ENCODE measurements at regions not wholly inside any gene's neighbourhood (a gene's known extent, or its start where the extent isn't known, plus 50 kb on each side); places are given as distances from the start of the nearest gene placed in this dataset.
"Not testable (repeated sequence)": the region's sequence is repeated elsewhere in the genome, so short reads cannot be mapped to it uniquely, and the experiment has no call there.

DNA sequence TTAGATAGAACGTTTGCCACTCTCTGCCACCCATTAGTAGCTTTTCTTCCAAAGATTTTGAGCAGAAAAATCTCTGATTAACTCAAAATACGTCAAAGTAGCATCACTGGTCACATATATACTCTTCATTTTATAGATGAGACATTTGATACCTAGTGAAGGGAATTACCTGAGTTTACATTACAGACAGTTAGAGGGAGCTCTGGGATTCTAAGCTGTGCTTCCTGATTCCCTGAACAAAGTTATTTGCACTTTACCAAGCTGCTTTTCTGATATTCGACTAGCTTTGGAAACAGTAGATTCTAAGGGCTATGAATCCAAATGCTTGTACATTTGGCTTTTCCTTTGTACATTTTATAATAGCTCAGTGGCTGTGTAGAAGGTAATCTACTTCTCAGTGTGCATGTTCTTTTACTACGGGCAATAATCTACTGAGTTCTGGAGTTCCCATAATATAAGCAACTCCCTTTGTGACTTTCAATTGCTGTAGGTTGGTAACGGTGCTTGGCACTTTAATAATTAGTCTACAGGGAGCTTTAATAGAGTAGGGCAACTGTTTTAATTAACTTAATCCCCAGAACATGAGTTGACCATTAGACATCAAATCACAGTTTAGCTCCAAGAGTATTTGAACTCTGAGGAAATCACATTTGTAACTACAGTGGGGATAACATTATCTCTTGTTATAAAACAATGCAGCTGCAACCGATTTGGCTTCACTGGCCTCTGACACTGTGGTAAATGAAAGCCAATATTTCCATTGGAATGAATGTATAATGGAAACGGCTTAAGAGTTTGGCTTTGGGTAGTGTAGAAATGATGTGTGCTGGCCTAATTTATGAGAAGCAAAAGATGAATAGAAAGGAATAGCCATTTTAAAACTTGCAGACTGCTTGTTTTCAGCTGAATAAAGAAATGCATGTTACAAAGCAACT, 1602.4 kb downstream of the STIM2 start:
- intact Hi-C loops (cut with micrococcal nuclease), result no loop called here

DNA sequence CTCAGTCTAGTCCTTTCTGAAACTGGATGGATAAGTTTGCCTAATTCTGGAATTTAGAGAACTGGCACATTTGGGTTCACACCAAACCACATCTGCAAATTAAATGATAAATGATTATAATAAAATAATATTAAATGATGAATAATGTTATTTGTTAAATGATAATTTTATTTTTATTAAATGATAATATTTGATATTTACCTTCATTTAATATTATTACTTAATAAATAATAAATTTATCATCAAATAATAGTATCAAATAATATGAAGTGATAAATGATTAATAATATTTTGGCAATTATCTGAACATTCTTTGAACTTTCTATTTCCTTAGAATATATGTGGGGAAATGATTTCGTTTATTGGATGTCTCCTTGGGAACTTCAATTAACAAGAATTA, 1604.2 kb downstream of the STIM2 start:
- intact Hi-C loops (cut with micrococcal nuclease), result no loop called here

- intact Hi-C loops (cut with micrococcal nuclease), result not testable (repeated sequence)
Observed at GRCh38 chr4:28466886-28467285, 1606.2 kb downstream of the STIM2 start.

- intact Hi-C loops (cut with micrococcal nuclease), result no loop called here
Observed at GRCh38 chr4:28469387-28469786, 1608.7 kb downstream of the STIM2 start.

- intact Hi-C loops (cut with micrococcal nuclease), result no loop called here
Observed at GRCh38 chr4:28469886-28470285, 1609.2 kb downstream of the STIM2 start.

GRCh38 chr4:28475381-28475780, 1614.7 kb downstream of the STIM2 start:
- intact Hi-C loops (cut with micrococcal nuclease), result no loop called here

DNA sequence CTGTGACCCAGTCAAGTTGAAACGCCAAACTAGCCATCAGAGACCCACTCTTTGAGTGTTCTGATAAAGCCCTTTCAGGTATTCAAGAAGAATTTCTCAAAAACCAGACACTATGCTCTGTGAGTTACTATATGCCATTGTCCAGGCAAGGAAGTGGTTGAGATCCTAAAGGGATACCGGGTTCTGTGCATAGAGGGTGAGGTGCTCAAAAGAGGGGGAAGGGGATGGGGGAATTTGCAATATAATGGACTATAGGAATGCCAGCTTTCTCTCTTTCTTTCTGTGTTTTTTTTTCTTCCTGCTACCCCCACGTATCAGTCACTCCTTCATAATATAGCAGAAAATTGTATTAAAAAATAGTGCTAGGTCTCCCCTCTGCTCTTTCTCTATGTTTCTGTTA, 1619.0 kb downstream of the STIM2 start:
- intact Hi-C loops (cut with micrococcal nuclease), result no loop called here

GRCh38 chr4:28481565-28481964, 1620.9 kb downstream of the STIM2 start:
- intact Hi-C loops (cut with micrococcal nuclease), result no loop called here

GRCh38 chr4:28482580-28483270, 1622.1 kb downstream of the STIM2 start:
- intact Hi-C loops (cut with micrococcal nuclease), result no loop called here

GRCh38 chr4:28488021-28488420, 1627.4 kb downstream of the STIM2 start:
- intact Hi-C loops (cut with micrococcal nuclease), result no loop called here

DNA sequence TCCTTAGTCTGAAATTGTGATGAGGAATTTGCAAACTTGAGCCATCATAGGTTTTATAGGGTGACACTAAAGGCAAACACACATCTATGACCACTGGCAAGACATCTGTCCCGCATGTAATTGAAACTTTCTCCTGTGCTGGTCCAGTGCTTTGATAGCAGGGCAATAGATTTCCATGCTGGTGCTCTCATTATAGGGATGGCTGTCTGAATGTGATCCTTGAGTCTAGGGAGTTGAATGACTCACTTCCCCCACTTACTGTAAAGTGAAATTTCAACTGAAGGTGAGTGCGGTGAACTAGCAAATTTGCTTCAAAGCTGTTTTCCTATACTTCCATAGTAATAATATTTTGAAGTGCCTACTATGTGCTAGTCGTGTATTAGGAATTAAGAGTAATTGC, 1630.0 kb downstream of the STIM2 start:
- intact Hi-C loops (cut with micrococcal nuclease), result no loop called here

DNA sequence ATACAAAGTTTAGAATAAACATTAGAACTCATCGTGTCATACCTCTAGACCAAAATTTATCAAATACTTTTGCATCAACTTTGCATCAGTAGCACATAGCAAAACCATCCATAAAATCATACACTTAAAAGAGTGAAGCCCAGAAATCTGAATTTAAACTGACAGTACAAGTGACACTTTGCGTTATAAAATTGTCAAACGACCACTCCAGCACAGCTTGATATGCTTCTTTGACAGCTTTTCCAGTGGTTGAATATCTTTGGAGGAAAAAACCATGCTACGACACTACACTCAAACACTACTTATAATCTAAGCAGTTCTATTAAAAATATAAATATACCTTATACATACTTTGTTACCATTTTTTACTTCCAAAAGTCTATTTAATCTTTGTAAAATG, 1644.4 kb downstream of the STIM2 start:
- intact Hi-C loops (cut with micrococcal nuclease), result no loop called here

DNA sequence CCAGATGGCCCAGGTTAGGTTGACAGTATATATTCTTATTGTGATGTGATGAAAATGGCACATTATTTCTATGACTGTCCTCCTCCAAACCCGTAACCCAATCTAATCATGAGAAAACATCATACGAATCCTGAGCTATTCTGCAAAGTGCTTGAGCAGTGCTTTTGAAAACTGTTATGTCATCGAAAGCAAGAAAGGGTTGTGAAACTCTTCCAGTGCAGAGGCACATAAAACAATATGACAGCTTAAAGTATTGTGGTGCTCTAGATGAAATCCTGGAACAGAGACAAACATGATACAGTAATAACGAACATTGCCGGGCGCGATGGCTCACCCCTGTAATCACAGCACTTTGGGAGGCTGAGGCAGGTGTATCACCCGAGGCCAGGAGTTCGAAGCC, 1648.0 kb downstream of the STIM2 start:
- intact Hi-C loops (cut with micrococcal nuclease), result no loop called here

- intact Hi-C loops (cut with micrococcal nuclease), result not testable (repeated sequence)
Observed at GRCh38 chr4:28514766-28515165, 1654.1 kb downstream of the STIM2 start.

- intact Hi-C loops (cut with micrococcal nuclease), result no loop called here
Observed at GRCh38 chr4:28518561-28519165, 1658.0 kb downstream of the STIM2 start.

DNA sequence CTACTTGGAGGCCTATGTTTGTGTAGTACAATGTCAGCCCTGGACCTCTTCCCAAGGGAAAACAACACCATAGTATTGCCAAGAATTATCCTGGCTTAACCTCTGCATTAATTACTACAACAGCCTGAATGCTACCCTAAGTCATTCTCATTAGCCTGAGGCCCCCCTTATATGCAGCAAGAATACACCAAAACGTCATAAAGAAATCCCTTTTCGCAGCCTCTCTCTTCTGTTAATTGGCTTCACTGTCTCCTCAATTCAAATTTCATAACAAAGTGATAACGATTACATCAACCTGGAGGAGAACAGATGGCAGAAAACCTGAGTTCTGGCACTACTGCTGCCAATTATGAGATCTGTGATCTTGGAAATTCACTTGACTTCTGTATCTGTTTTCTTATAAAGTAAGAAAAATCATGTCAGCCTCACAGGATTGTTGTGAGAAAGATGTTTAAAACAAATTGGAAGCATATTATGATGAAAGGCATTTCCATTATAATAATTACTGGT, 1663.1 kb downstream of the STIM2 start:
- intact Hi-C loops (cut with micrococcal nuclease), result no loop called here

DNA sequence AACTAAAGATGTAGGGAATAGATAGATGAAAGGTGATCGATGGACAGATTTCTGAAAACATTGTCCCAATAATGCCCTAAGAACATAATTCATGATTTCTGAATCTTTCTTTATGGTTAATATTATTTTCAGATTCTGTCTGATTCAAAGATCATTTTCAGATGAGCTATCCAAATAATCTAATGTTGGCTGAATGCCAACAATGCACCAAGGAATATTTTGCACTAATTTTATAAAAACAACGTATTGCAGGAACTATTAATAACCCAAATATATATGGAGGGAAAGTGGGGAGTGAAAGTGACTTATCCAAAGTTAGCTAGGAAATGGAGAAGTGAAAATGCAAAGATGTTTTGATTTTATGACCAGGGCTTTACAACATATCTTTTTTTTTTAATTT, 1675.5 kb downstream of the STIM2 start:
- intact Hi-C loops (cut with micrococcal nuclease), result no loop called here

GRCh38 chr4:28545986-28546385, 1685.3 kb downstream of the STIM2 start:
- intact Hi-C loops (cut with micrococcal nuclease), result no loop called here

DNA sequence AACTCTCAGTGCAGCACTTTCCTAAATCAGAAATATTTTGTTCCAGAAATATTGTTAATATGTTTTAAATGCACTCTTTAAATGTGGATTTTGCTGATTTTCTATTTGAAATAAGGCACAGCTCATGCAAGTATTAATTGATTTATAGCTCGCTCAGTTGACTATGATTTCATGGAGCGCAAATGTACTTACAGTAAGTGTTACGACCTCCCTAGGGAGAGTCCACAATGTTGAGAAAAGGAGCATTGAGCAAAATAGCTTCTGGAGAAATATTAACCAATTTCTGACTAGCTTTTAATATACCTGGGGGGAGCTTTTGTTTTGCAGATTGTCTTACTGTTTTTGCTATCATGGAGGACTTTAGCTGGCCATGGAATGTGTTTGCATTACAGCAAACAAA, 1687.5 kb downstream of the STIM2 start:
- intact Hi-C loops (cut with micrococcal nuclease), result no loop called here

- intact Hi-C loops (cut with micrococcal nuclease), result no loop called here
Observed at GRCh38 chr4:28548594-28548993, 1688.0 kb downstream of the STIM2 start.

DNA sequence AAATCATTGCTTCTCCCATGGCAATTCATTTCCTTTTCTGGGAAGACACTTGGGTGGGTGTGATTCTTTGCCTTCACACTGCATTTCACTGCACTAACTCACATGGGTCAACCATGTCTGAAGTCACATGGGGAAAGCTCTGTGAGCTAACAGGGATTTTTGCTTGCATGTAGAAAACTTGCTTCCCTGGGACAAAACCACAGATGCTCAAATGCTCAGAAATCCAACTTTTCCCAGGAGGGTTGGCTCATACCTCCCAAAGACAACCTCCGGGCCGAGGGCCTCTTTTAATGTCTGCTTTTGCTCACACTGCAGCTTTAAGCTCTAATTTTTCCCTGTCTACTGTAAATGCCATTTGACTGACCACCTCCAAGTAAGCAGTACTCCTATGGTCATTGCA, 1695.2 kb downstream of the STIM2 start:
- intact Hi-C loops (cut with micrococcal nuclease), result no loop called here

DNA sequence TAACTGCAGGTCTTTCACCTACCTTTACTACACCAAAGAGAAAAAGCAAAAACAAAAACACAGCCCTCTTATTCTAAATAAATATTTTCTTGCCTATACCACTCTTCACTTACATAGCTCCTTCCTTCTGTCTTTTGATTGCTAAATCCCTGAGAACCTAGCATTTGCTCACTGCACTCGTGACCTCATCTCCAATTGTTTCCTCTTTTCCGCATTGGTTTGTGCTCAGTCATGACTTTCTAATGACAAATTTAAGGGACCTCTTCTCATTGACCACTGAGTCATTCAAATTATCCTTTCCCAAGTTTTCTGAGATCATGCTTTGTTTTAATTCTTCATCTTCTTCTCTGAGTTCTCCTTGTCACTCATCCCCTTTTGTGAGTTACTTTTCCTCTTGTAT, 1697.1 kb downstream of the STIM2 start:
- intact Hi-C loops (cut with micrococcal nuclease), result no loop called here

Measured in T-helper 1 cell treated with Interleukin-12 subunit alpha and Interleukin-12 subunit beta and Interleukin-4 antibody, amounts not matched to agents 30 ng/mL and 1 ng/mL, for 36 hours (primary cell).